ENCODE measurements at regions not wholly inside any gene's neighbourhood (a gene's known extent, or its start where the extent isn't known, plus 50 kb on each side); places are given as distances from the start of the nearest gene placed in this dataset.
A peak's percentile ranks its signal among the peaks of the same experiment; 100 is the strongest.

DNA sequence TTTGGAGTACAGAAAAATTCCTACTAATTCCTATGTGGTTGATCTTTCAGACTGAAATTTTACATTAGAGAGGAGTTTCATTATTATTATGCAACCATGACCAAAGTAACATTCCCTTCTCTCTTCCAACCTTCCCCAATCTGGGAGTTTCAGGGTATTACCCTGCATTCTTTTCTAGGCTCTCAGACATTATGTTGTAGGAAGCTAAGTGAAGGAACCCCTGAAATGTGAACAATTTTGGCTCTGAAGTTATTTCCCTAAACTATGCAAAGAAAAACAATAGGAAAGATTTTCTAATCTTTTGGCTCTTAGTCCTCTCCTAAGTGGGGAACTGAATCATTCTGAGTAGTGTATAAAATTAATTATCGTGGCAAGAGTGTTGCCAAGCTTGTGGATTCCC, 63.3 kb upstream of the ZFAND5 start:
- no peak overlapping the region for H3K4me3 ChIP-seq (replicated peaks in 1 of 2; ENCODE audit: low read depth in 2 of 2, low read length in 2 of 2)
- TF ChIP-seq, protein P1, sequence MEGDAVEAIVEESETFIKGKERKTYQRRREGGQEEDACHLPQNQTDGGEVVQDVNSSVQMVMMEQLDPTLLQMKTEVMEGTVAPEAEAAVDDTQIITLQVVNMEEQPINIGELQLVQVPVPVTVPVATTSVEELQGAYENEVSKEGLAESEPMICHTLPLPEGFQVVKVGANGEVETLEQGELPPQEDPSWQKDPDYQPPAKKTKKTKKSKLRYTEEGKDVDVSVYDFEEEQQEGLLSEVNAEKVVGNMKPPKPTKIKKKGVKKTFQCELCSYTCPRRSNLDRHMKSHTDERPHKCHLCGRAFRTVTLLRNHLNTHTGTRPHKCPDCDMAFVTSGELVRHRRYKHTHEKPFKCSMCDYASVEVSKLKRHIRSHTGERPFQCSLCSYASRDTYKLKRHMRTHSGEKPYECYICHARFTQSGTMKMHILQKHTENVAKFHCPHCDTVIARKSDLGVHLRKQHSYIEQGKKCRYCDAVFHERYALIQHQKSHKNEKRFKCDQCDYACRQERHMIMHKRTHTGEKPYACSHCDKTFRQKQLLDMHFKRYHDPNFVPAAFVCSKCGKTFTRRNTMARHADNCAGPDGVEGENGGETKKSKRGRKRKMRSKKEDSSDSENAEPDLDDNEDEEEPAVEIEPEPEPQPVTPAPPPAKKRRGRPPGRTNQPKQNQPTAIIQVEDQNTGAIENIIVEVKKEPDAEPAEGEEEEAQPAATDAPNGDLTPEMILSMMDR (IDR thresholded peaks at IDR 0.05; ENCODE audit: low read depth, low read length) = no peak
- DNase-seq (ENCODE audit: low read depth in 2 of 2) = peak; percentile 59 to 87

DNA sequence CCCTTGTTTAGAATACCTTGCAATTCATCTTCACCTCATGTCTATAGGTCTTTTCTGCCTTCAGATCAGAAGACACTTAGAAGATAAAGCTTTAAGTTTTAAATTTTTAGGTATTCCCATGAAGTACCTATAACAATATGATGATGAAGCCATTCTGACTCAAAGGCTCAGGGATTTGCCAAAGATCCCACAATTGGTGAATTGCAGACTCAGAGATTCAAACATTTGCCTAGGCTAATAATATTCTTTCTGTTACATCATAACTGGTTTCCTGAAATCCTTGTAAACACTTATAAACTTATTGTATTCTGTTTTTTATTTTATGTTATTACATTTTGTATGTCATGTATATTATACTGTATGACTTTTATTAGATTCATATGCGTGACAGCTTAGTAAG, 62.8 kb upstream of the ZFAND5 start:
- peak in 1 of 2 donors; percentile 41 for DNase-seq (ENCODE audit: low read depth in 2 of 2)
- TF ChIP-seq, protein P1 (IDR thresholded peaks at IDR 0.05; ENCODE audit: low read depth, low read length) = no peak
- no peak overlapping the region for H3K4me3 ChIP-seq (replicated peaks in 1 of 2; ENCODE audit: low read depth in 2 of 2, low read length in 2 of 2)

DNA sequence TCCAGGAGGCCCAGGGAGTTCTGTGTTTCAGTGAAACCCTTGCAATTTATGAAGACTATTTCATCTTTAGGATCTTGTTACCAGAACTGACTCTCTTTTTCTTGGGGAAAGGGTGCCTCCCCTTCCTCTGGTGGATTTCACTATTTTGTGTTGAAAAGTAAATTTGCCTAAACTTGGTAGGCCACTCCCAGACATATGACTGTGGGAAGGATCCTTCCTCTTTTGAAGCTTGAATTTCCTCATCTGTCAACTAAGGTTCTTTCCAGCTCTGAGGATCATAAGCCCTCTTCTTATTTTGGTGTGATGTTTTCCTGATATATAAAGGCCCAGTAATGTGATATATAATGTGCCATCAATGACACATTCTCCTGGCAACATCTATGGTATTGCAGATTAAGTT, 59.1 kb upstream of the ZFAND5 start:
- H3K4me3 ChIP-seq (replicated peaks in 1 of 2; ENCODE audit: low read depth in 2 of 2, low read length in 2 of 2) = no peak overlapping the region
- TF ChIP-seq, protein P1 (IDR thresholded peaks at IDR 0.05; ENCODE audit: low read depth, low read length) = no peak
- DNase-seq (ENCODE audit: low read depth in 2 of 2) = no peak

DNA sequence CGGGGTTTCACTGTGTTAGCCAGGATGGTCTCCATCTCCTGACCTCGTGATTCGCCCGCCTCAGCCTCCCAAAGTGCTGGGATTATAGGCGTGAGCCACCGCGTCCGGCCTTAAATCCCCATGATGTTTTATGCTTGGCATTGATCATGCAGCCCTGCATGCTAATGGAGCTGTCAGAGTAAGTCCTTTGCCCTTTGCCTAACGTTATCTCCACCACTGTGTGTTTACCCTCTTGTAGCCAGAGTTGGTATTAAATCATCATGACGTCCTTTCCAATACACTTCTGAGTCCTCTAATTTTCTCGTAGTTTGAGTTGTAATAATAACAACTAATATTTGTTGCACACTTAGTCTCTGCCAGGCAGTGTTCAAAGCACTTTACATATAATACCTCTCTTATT, 57.2 kb upstream of the ZFAND5 start:
- DNase-seq (ENCODE audit: low read depth in 2 of 2) = no peak
- TF ChIP-seq, protein P1 (IDR thresholded peaks at IDR 0.05; ENCODE audit: low read depth, low read length) = no peak
- no peak overlapping the region for H3K4me3 ChIP-seq (replicated peaks in 1 of 2; ENCODE audit: low read depth in 2 of 2, low read length in 2 of 2)

DNA sequence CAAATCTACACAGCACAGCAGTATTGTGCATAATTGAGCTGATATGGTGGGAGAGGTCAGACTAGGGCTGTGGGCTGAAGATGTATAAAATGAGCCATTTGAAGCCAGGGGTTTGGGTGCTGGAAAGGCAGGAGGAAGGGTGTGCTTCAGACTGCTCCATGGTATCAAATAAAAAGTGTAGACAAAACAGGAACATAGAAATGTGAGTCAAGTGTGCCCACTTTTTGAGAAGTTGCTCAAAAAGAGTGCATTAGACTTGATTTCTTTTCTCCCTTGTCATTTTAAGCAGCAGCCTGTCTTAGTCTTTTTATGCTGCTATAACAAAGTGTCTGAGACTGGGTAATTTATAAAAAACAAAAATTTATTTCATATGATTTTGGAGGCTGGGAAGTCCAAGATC, 55.8 kb upstream of the ZFAND5 start:
- no peak overlapping the region for H3K4me3 ChIP-seq (replicated peaks in 1 of 2; ENCODE audit: low read depth in 2 of 2, low read length in 2 of 2)
- TF ChIP-seq, protein P1 (IDR thresholded peaks at IDR 0.05; ENCODE audit: low read depth, low read length) = no peak
- DNase-seq (ENCODE audit: low read depth in 2 of 2) = no peak

DNA sequence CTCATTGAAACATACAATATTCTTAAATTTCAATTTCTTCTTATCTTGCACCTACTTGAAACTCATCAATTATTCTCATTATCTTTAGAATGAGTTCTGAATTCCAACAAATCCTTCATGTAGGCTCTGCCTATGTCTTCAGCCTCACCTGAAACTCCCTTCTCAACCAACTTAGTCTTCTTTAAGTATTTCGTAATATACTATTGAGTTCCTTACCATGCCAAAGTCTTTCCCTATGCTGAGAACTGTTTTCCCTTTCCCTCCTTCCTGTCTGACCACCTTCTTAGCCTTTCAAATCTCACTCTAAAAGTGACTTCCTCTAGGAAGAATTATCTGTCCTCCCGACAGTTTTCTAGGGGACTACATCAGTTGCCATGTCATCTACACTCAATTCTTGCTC, 50.9 kb upstream of the ZFAND5 start:
- TF ChIP-seq, protein P1 (IDR thresholded peaks at IDR 0.05; ENCODE audit: low read depth, low read length) = no peak
- no peak overlapping the region for H3K4me3 ChIP-seq (replicated peaks in 1 of 2; ENCODE audit: low read depth in 2 of 2, low read length in 2 of 2)
- no peak for DNase-seq (ENCODE audit: low read depth in 2 of 2)

DNA sequence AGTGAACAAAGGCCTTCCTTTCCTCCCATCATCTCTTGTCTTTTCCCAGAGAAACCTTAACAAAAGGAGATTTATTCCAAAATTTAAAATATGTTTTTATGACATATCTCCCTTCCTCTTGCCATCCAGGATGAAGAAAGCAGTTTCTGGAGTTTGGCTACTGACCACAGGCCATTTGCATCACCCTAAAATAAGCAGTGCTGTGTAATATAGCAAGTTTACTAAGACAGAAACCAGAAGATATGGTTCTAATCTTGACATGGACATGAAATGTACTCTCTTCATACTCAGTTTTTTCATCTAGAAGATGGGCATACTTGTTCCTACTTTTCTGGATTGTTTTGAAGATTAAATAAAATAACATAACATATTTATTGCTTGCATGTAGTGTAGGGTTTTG, 50.2 kb upstream of the ZFAND5 start:
- H3K4me3 ChIP-seq (replicated peaks in 1 of 2; ENCODE audit: low read depth in 2 of 2, low read length in 2 of 2) = no peak overlapping the region
- TF ChIP-seq, protein P1 (IDR thresholded peaks at IDR 0.05; ENCODE audit: low read depth, low read length) = no peak
- no peak for DNase-seq (ENCODE audit: low read depth in 2 of 2)

Measured in cardiac fibroblast (primary cell).